22Rv1 (cell line): ENCODE measurements at regions not wholly inside any gene's neighbourhood (a gene's known extent, or its start where the extent isn't known, plus 50 kb on each side); places are given as distances from the start of the nearest gene placed in this dataset.

Experiments used
- ZFX ChIP-seq: fragments of 450-650 bp; IDR thresholded peaks from 2 replicates; pipeline ENCODE4 v1.6.1; 2017; ENCODE audit warnings: antibody characterized with exemption, borderline replicate concordance
- TF ChIP-seq, protein P1 (sequence below): fragments of 450-650 bp; IDR thresholded peaks from 2 replicates; pipeline ENCODE4 v1.5.1; 2017; ENCODE audit warnings: mild to moderate bottlenecking

DNA sequence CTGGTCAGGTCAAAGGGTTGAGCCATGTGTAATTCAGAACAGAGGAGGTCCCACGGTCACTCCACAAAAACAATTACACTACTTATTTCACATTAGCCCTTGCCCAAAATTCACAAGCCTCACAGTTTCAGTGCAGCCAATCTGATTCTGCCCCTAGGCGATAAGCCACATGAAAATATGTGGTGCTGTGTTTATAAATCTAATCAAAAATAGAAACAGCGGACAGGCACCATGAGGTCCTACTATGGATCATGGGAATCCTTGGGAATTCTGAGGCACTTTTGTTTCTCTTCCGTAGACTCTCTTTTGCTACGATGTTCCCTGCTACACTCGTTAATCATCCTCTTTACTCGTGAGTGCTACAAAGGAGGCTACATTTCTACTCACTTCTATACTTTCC lies 476.1 kb downstream of the TFAP2A start:
- TF ChIP-seq, protein P1, sequence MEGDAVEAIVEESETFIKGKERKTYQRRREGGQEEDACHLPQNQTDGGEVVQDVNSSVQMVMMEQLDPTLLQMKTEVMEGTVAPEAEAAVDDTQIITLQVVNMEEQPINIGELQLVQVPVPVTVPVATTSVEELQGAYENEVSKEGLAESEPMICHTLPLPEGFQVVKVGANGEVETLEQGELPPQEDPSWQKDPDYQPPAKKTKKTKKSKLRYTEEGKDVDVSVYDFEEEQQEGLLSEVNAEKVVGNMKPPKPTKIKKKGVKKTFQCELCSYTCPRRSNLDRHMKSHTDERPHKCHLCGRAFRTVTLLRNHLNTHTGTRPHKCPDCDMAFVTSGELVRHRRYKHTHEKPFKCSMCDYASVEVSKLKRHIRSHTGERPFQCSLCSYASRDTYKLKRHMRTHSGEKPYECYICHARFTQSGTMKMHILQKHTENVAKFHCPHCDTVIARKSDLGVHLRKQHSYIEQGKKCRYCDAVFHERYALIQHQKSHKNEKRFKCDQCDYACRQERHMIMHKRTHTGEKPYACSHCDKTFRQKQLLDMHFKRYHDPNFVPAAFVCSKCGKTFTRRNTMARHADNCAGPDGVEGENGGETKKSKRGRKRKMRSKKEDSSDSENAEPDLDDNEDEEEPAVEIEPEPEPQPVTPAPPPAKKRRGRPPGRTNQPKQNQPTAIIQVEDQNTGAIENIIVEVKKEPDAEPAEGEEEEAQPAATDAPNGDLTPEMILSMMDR = no peak
- TF ChIP-seq ZFX = no peak
